Stomach (tissue), 4 donors: ENCODE measurements at regions not wholly inside any gene's neighbourhood (a gene's known extent, or its start where the extent isn't known, plus 50 kb on each side); places are given as distances from the start of the nearest gene placed in this dataset.

ENCODE experiments used
- CTCF ChIP-seq, 7 experiments: fragments of 450-650 bp in 4 of 7; fragments of 200-600 bp in 3 of 7; sonication (generic) in 3 of 7; IDR thresholded peaks; one replicate each; pipeline ENCODE4 v1.5.1; 2016 to 2019; ENCODE audit warnings: antibody characterized with exemption in 7 of 7, control low read depth in 2 of 7, mild to moderate bottlenecking in 1 of 7
- EP300 ChIP-seq: sonication (generic); formaldehyde crosslinking; IDR thresholded peaks from one replicate; pipeline ENCODE4 v1.6.1; 2017; ENCODE audit warnings: antibody characterized with exemption

- TF ChIP-seq EP300 = no peak
- no peak for TF ChIP-seq CTCF (IDR thresholded peaks at IDR 0.05)
Observed at GRCh38 chr2:19815746-19816145, 86.0 kb downstream of the TTC32 start.
